HL-60 (cell line): ENCODE measurements at regions not wholly inside any gene's neighbourhood (a gene's known extent, or its start where the extent isn't known, plus 50 kb on each side); places are given as distances from the start of the nearest gene placed in this dataset.

ENCODE experiments used
- DNase-seq, 2 experiments: peaks; one replicate each; pipeline ENCODE4 v3.0.0-alpha.2; 2010 to 2020; ENCODE audit warnings: low read depth in 1 of 2, low spot score in 1 of 2
- H3K27ac ChIP-seq: fragments of 250-450 bp; sonication (Bioruptor Pico); replicated peaks from 2 replicates; pipeline ENCODE4 v1.5.1; 2020; ENCODE audit warnings: mild to moderate bottlenecking, moderate library complexity
- H3K27me3 ChIP-seq: fragments of 250-450 bp; sonication (Bioruptor Pico); 2 replicates; pipeline ENCODE4 v1.5.1; 2021; ENCODE audit warnings: mild to moderate bottlenecking, moderate library complexity; ENCODE audit not compliant: insufficient read depth, poor library complexity, severe bottlenecking
- H3K4me3 ChIP-seq: replicated peaks from 2 replicates; pipeline ENCODE4 v1.5.1; 2011; ENCODE audit warnings: mild to moderate bottlenecking, control low read depth, low read length; ENCODE audit not compliant: insufficient read depth
- GABPA ChIP-seq: IDR thresholded peaks from 2 replicates; pipeline ENCODE4 v1.6.1; 2012; ENCODE audit warnings: low read depth
- POLR2AphosphoS5 ChIP-seq: IDR thresholded peaks from 2 replicates; pipeline ENCODE4 v1.6.1; 2012; ENCODE audit warnings: low read depth
- SPI1 ChIP-seq: IDR thresholded peaks from 2 replicates; pipeline ENCODE4 v1.6.1; 2012; ENCODE audit warnings: low read depth, mild to moderate bottlenecking, borderline replicate concordance
- TF ChIP-seq, protein P1 (sequence below): IDR thresholded peaks from 2 replicates; pipeline ENCODE4 v1.6.1; 2012; ENCODE audit warnings: low read depth; ENCODE audit not compliant: insufficient replicate concordance
- TF ChIP-seq, protein P2 (sequence below): IDR thresholded peaks from one replicate; pipeline ENCODE4 v1.5.1; 2011; ENCODE audit warnings: low read length, control low read depth, inconsistent platforms; ENCODE audit not compliant: insufficient read depth

DNA sequence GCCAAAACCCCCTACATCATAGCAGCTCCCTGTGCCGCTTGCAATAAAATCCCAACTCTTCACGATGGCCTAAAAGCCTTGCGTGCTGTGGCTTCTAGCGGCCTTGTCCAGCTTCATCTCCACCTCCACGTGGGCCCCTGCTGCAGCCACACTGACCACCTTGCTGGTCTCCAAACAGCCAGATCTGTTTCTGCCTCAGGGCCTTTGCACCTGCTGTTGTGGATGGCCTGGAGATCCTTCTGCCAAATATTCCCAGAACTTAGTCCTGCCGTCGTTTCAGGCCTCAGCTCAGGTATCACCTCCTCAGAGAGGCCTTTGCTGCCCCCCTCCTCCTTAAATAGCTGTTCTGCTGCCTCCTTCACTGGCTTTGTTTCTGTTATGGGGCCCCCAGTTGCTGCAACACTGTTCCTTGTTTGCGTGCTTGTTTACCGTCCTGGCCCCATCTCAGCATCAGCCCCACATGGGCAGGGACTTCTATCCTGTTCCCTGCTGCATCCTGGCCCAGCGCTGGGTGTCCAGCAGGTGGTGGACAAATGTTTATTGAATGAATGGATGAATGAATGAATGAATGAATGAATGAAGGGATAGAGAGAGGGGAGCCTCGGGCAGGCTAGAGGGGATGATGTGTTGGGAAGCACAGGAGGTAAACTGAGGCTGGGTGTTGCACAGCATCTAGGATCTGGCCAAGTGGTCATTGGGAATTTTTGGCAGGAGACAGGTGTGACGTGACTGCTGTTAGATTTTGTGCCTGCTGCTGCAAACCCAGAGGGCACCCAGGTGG lies 171.0 kb upstream of the GSE1 start:
- DNase-seq: no peak
- no peak overlapping the region for H3K4me3 ChIP-seq
- no peaks in the 10 kb centered on the region for H3K27me3 ChIP-seq
- TF ChIP-seq POLR2AphosphoS5: no peak
- TF ChIP-seq, protein P1, sequence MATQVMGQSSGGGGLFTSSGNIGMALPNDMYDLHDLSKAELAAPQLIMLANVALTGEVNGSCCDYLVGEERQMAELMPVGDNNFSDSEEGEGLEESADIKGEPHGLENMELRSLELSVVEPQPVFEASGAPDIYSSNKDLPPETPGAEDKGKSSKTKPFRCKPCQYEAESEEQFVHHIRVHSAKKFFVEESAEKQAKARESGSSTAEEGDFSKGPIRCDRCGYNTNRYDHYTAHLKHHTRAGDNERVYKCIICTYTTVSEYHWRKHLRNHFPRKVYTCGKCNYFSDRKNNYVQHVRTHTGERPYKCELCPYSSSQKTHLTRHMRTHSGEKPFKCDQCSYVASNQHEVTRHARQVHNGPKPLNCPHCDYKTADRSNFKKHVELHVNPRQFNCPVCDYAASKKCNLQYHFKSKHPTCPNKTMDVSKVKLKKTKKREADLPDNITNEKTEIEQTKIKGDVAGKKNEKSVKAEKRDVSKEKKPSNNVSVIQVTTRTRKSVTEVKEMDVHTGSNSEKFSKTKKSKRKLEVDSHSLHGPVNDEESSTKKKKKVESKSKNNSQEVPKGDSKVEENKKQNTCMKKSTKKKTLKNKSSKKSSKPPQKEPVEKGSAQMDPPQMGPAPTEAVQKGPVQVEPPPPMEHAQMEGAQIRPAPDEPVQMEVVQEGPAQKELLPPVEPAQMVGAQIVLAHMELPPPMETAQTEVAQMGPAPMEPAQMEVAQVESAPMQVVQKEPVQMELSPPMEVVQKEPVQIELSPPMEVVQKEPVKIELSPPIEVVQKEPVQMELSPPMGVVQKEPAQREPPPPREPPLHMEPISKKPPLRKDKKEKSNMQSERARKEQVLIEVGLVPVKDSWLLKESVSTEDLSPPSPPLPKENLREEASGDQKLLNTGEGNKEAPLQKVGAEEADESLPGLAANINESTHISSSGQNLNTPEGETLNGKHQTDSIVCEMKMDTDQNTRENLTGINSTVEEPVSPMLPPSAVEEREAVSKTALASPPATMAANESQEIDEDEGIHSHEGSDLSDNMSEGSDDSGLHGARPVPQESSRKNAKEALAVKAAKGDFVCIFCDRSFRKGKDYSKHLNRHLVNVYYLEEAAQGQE: no peak
- TF ChIP-seq SPI1: no peak
- no peak for TF ChIP-seq GABPA
- TF ChIP-seq, protein P2, sequence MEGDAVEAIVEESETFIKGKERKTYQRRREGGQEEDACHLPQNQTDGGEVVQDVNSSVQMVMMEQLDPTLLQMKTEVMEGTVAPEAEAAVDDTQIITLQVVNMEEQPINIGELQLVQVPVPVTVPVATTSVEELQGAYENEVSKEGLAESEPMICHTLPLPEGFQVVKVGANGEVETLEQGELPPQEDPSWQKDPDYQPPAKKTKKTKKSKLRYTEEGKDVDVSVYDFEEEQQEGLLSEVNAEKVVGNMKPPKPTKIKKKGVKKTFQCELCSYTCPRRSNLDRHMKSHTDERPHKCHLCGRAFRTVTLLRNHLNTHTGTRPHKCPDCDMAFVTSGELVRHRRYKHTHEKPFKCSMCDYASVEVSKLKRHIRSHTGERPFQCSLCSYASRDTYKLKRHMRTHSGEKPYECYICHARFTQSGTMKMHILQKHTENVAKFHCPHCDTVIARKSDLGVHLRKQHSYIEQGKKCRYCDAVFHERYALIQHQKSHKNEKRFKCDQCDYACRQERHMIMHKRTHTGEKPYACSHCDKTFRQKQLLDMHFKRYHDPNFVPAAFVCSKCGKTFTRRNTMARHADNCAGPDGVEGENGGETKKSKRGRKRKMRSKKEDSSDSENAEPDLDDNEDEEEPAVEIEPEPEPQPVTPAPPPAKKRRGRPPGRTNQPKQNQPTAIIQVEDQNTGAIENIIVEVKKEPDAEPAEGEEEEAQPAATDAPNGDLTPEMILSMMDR: no peak
- no peak overlapping the region for H3K27ac ChIP-seq

DNA sequence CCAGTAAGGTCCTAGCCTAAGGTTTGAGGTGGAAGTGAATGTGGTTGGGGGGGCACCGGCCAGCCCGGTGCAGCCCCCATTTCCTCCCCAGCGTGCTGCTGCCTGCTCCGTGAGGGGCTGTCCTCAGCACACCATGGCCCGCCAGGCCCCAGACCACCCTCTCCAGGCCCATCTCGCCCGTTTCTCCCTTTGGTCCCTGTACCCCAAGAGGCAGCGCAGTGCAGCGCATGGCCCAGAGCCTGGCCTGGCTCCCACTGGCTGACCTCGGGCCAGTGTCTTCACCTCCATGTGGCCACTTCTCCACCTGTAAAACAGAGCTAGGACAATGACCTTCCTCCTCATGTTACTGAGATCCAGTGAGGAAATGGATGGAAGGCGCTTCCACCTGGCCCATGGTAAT lies 170.0 kb upstream of the GSE1 start:
- Histone ChIP-seq H3K27ac (no peak overlapping the region), H3K4me3 (no peak overlapping the region), H3K27me3 (no peaks in the 10 kb centered on the region)
- TF ChIP-seq SPI1 (no peak), GABPA (no peak), POLR2AphosphoS5 (no peak)
- TF ChIP-seq, protein P2: no peak
- TF ChIP-seq, protein P1: no peak
- DNase-seq: no peak

DNA sequence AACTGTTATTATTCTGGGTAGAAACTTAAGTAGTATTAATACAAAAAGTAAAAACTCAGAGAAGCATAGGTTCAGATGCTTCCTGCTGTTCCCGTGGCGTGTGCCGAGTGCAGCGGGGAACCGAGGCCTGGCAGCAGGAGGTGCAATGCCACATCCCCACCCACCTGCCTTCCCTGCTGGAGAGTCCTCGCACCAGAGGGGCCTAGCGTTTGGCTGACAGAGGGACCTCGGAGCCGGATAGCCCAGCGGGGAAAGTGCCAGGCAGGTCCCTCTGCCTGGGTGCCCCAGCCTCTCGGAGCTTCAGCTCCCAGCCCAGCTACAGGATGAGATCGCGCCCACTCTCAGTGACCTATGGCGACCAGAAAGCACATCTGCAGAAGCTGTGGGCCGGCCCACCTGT lies 169.6 kb upstream of the GSE1 start:
- DNase-seq: no peak
- TF ChIP-seq, protein P1: no peak
- TF ChIP-seq, protein P2: no peak
- TF ChIP-seq POLR2AphosphoS5 (no peak), GABPA (no peak), SPI1 (no peak)
- Histone ChIP-seq H3K27ac (no peak overlapping the region), H3K27me3 (no peaks in the 10 kb centered on the region), H3K4me3 (no peak overlapping the region)
